ENCODE measurements at regions not wholly inside any gene's neighbourhood (a gene's known extent, or its start where the extent isn't known, plus 50 kb on each side); places are given as distances from the start of the nearest gene placed in this dataset.
A peak's percentile ranks its signal among the peaks of the same experiment; 100 is the strongest.
"Not testable (repeated sequence)": the region's sequence is repeated elsewhere in the genome, so short reads cannot be mapped to it uniquely, and the experiment has no call there.

- peaks cover 17% of the 10 kb centered on the region for H3K9me3 ChIP-seq (replicated peaks)
- H3K4me1 ChIP-seq: peaks cover 7% of the 10 kb centered on the region
- H3K4me3 ChIP-seq: no peak overlapping the region
- H3K27ac ChIP-seq (replicated peaks): no peak overlapping the region
- no peak for DNase-seq
- no peaks in the 10 kb centered on the region for H3K27me3 ChIP-seq (ENCODE audit: low read depth)
- no peak for TF ChIP-seq CTCF (IDR thresholded peaks at IDR 0.05; ENCODE audit: borderline replicate concordance)
- intact Hi-C loops (cut with micrococcal nuclease): no loop called here
- H3K36me3 ChIP-seq: no peaks in the 10 kb centered on the region
These were observed 86.3 kb downstream of the PPCDC start for GRCh38 chr15:75109736-75110130.

GRCh38 chr15:75112278-75112847, 89.0 kb downstream of the PPCDC start:
- Histone ChIP-seq H3K27me3 (ENCODE audit: low read depth) (no peaks in the 10 kb centered on the region), H3K36me3 (no peaks in the 10 kb centered on the region), H3K4me1 (no peaks in the 10 kb centered on the region), H3K4me3 (no peak overlapping the region), H3K27ac (replicated peaks) (peak overlapping the region; percentile 4), H3K9me3 (replicated peaks) (peaks cover 17% of the 10 kb centered on the region)
- no peak for TF ChIP-seq CTCF (IDR thresholded peaks at IDR 0.05; ENCODE audit: borderline replicate concordance)
- DNase-seq: no peak
- intact Hi-C loops (cut with micrococcal nuclease): no loop called here

GRCh38 chr15:75112848-75113492, 88.7 kb upstream of the C15orf39 start:
- no peak overlapping the region for H3K4me3 ChIP-seq
- H3K9me3 ChIP-seq (replicated peaks): peaks cover 17% of the 10 kb centered on the region
- TF ChIP-seq CTCF (IDR thresholded peaks at IDR 0.05; ENCODE audit: borderline replicate concordance): no peak
- no peaks in the 10 kb centered on the region for H3K27me3 ChIP-seq (ENCODE audit: low read depth)
- no peaks in the 10 kb centered on the region for H3K36me3 ChIP-seq
- intact Hi-C loops (cut with micrococcal nuclease): no loop called here
- DNase-seq: no peak
- peak overlapping the region; percentile 4 for H3K27ac ChIP-seq (replicated peaks)
- no peaks in the 10 kb centered on the region for H3K4me1 ChIP-seq

GRCh38 chr15:75114327-75114726, 87.4 kb upstream of the C15orf39 start:
- Histone ChIP-seq H3K4me1 (no peaks in the 10 kb centered on the region), H3K4me3 (no peak overlapping the region)
- intact Hi-C loops (cut with micrococcal nuclease): no loop called here

GRCh38 chr15:75114796-75115195, 86.9 kb upstream of the C15orf39 start:
- Histone ChIP-seq H3K27me3 (ENCODE audit: low read depth) (no peaks in the 10 kb centered on the region), H3K36me3 (no peaks in the 10 kb centered on the region), H3K4me1 (no peaks in the 10 kb centered on the region), H3K9me3 (replicated peaks) (peaks cover 17% of the 10 kb centered on the region), H3K27ac (replicated peaks) (no peak overlapping the region), H3K4me3 (no peak overlapping the region)
- TF ChIP-seq CTCF (IDR thresholded peaks at IDR 0.05; ENCODE audit: borderline replicate concordance): no peak
- no peak for DNase-seq
- intact Hi-C loops (cut with micrococcal nuclease): no loop called here

More at GRCh38 chr15:75114327-75114726, 87.4 kb upstream of the C15orf39 start:
- Histone ChIP-seq H3K27ac (replicated peaks) (no peak overlapping the region), H3K27me3 (ENCODE audit: low read depth) (no peaks in the 10 kb centered on the region), H3K9me3 (replicated peaks) (peaks cover 17% of the 10 kb centered on the region), H3K36me3 (no peaks in the 10 kb centered on the region)
- TF ChIP-seq CTCF (IDR thresholded peaks at IDR 0.05; ENCODE audit: borderline replicate concordance): no peak
- DNase-seq: no peak

- intact Hi-C loops (cut with micrococcal nuclease); H3K27me3 ChIP-seq (ENCODE audit: low read depth); H3K36me3 ChIP-seq; DNase-seq; H3K27ac ChIP-seq (replicated peaks); H3K4me3 ChIP-seq; H3K4me1 ChIP-seq: not testable (repeated sequence)
- peaks cover 17% of the 10 kb centered on the region for H3K9me3 ChIP-seq (replicated peaks)
These were observed 86.2 kb upstream of the C15orf39 start for GRCh38 chr15:75115411-75115913.

- H3K4me1 ChIP-seq; H3K27me3 ChIP-seq (ENCODE audit: low read depth); DNase-seq; H3K36me3 ChIP-seq; H3K27ac ChIP-seq (replicated peaks); H3K4me3 ChIP-seq; intact Hi-C loops (cut with micrococcal nuclease): not testable (repeated sequence)
- peaks cover 17% of the 10 kb centered on the region for H3K9me3 ChIP-seq (replicated peaks)
These were observed 85.5 kb upstream of the C15orf39 start for GRCh38 chr15:75116143-75116542.
